H9 (cell line): ENCODE measurements at regions not wholly inside any gene's neighbourhood (a gene's known extent, or its start where the extent isn't known, plus 50 kb on each side); places are given as distances from the start of the nearest gene placed in this dataset.

Experiments
- DNase-seq: peaks from one replicate; pipeline ENCODE4 v3.0.0-alpha.2; 2017
- H2AFZ ChIP-seq: one replicate; pipeline ENCODE4 v1.6.1; 2013; ENCODE audit warnings: mild to moderate bottlenecking, low read length, control low read depth, moderate library complexity
- H2AK5ac ChIP-seq: 2 replicates; pipeline ENCODE4 v1.6.1; 2013; ENCODE audit warnings: low read length, control low read depth, mixed read lengths; ENCODE audit not compliant: insufficient read length
- H2BK120ac ChIP-seq: one replicate; pipeline ENCODE4 v1.6.1; 2013; ENCODE audit warnings: low read depth, mild to moderate bottlenecking, low read length, control low read depth, inconsistent platforms; ENCODE audit not compliant: poor library complexity, severe bottlenecking
- H2BK12ac ChIP-seq: 2 replicates; pipeline ENCODE4 v1.6.1; 2013; ENCODE audit warnings: low read length, control low read depth, mixed read lengths, low read depth; ENCODE audit not compliant: insufficient read length
- H2BK15ac ChIP-seq: 2 replicates; pipeline ENCODE4 v1.6.1; 2013; ENCODE audit warnings: low read depth, low read length, control low read depth
- H2BK20ac ChIP-seq: one replicate; pipeline ENCODE4 v1.6.1; 2013; ENCODE audit warnings: low read depth, mild to moderate bottlenecking, low read length, control low read depth, inconsistent platforms; ENCODE audit not compliant: poor library complexity, severe bottlenecking
- H2BK5ac ChIP-seq: 2 replicates; pipeline ENCODE4 v1.6.1; 2013; ENCODE audit warnings: low read length, control low read depth, mixed read lengths; ENCODE audit not compliant: insufficient read length
- H3K14ac ChIP-seq: 2 replicates; pipeline ENCODE4 v1.6.1; 2013; ENCODE audit warnings: low read length, control low read depth; ENCODE audit not compliant: insufficient read depth
- H3K18ac ChIP-seq: 2 replicates; pipeline ENCODE4 v1.6.1; 2013; ENCODE audit warnings: low read depth, mild to moderate bottlenecking, mixed read lengths, low read length, control low read depth; ENCODE audit not compliant: insufficient read length
- H3K23ac ChIP-seq: 2 replicates; pipeline ENCODE4 v1.6.1; 2013; ENCODE audit warnings: low read length, control low read depth, mixed read lengths, low read depth; ENCODE audit not compliant: insufficient read length
- H3K23me2 ChIP-seq: 2 replicates; pipeline ENCODE4 v1.6.1; 2013; ENCODE audit warnings: low read depth, mild to moderate bottlenecking, mixed read lengths, low read length, control low read depth; ENCODE audit not compliant: insufficient read length, poor library complexity, severe bottlenecking
- H3K27ac ChIP-seq: 2 replicates; pipeline ENCODE4 v1.5.1; 2013; ENCODE audit warnings: low read length, control low read depth, mixed read lengths, low read depth; ENCODE audit not compliant: insufficient read length
- H3K27me3 ChIP-seq: 2 replicates; pipeline ENCODE4 v1.6.1; 2013; ENCODE audit warnings: low read length, control low read depth, inconsistent platforms; ENCODE audit not compliant: insufficient read depth
- H3K4ac ChIP-seq: 2 replicates; pipeline ENCODE4 v1.6.1; 2013; ENCODE audit warnings: low read depth, mild to moderate bottlenecking, control low read depth, inconsistent platforms, low read length, moderate library complexity
- H3K4me1 ChIP-seq: 2 replicates; pipeline ENCODE4 v1.6.1; 2013; ENCODE audit warnings: low read length, control low read depth, inconsistent platforms; ENCODE audit not compliant: insufficient read depth
- H3K4me2 ChIP-seq: 2 replicates; pipeline ENCODE4 v1.6.1; 2013; ENCODE audit warnings: low read length, control low read depth, mixed read lengths; ENCODE audit not compliant: insufficient read length, insufficient read depth
- H3K56ac ChIP-seq: 2 replicates; pipeline ENCODE4 v1.6.1; 2013; ENCODE audit warnings: low read depth, mild to moderate bottlenecking, mixed read lengths, low read length, control low read depth; ENCODE audit not compliant: insufficient read length
- H3K79me1 ChIP-seq: 2 replicates; pipeline ENCODE4 v1.6.1; 2013; ENCODE audit warnings: low read depth, mild to moderate bottlenecking, moderate library complexity, low read length, control low read depth, inconsistent platforms; ENCODE audit not compliant: insufficient read depth, poor library complexity, severe bottlenecking
- H3K79me2 ChIP-seq: 2 replicates; pipeline ENCODE4 v1.6.1; 2013; ENCODE audit warnings: low read length, control low read depth, inconsistent platforms; ENCODE audit not compliant: insufficient read depth
- H3K9ac ChIP-seq: 2 replicates; pipeline ENCODE4 v1.6.1; 2013; ENCODE audit warnings: low read length, control low read depth, mixed read lengths; ENCODE audit not compliant: insufficient read length; ENCODE audit errors: extremely low read depth
- H3K9me3 ChIP-seq: one replicate; pipeline ENCODE4 v1.6.1; 2013; ENCODE audit warnings: low read depth, low read length, inconsistent platforms; ENCODE audit not compliant: control insufficient read depth
- H3T11ph ChIP-seq: one replicate; pipeline ENCODE4 v1.6.1; 2013; ENCODE audit warnings: mild to moderate bottlenecking, low read length, control low read depth, inconsistent platforms
- H4K20me1 ChIP-seq: one replicate; pipeline ENCODE4 v1.6.1; 2013; ENCODE audit not compliant: control insufficient read depth, insufficient read length, insufficient read depth
- H4K5ac ChIP-seq: 2 replicates; pipeline ENCODE4 v1.6.1; 2013; ENCODE audit warnings: low read depth, mild to moderate bottlenecking, mixed read lengths, low read length, control low read depth; ENCODE audit not compliant: insufficient read length
- H4K8ac ChIP-seq: replicated peaks from 2 replicates; pipeline ENCODE4 v1.6.1; 2013; ENCODE audit warnings: low read length, control low read depth, mixed read lengths, low read depth; ENCODE audit not compliant: insufficient read length
- H4K91ac ChIP-seq: 2 replicates; pipeline ENCODE4 v1.6.1; 2013; ENCODE audit warnings: low read depth, mild to moderate bottlenecking, moderate library complexity, mixed read lengths, low read length, control low read depth; ENCODE audit not compliant: insufficient read length
- H3K27ac Mint-ChIP-seq, 3 experiments: 2 replicates in 2 of 3; 3 replicates in 1 of 3; pipeline ENCODE4 v1.8.0; 2020 to 2021; ENCODE audit warnings: mixed read lengths in 3 of 3, mild to moderate bottlenecking in 1 of 3, moderate library complexity in 1 of 3
- H3K27me3 Mint-ChIP-seq: 2 replicates; pipeline ENCODE4 v1.8.0; 2021; ENCODE audit warnings: low read depth, mild to moderate bottlenecking, moderate library complexity, mixed read lengths
- H3K36me3 Mint-ChIP-seq, 3 experiments: 2 replicates in 2 of 3; 3 replicates in 1 of 3; pipeline ENCODE4 v1.8.0; 2020 to 2021; ENCODE audit warnings: low read depth in 3 of 3, mixed read lengths in 3 of 3; ENCODE audit not compliant: insufficient read depth in 1 of 3
- H3K4me1 Mint-ChIP-seq, 2 experiments: 2 replicates each; pipeline ENCODE4 v1.8.0; 2020; ENCODE audit warnings: mixed read lengths in 2 of 2
- H3K4me3 Mint-ChIP-seq, 2 experiments: 2 replicates in 1 of 2; 3 replicates in 1 of 2; pipeline ENCODE4 v1.8.0; 2020 to 2021; ENCODE audit warnings: mild to moderate bottlenecking in 2 of 2, mixed read lengths in 2 of 2, moderate library complexity in 1 of 2
- H3K9me3 Mint-ChIP-seq, 2 experiments: 2 replicates in 1 of 2; 3 replicates in 1 of 2; pipeline ENCODE4 v1.8.0; 2020; ENCODE audit warnings: mild to moderate bottlenecking in 2 of 2, mixed read lengths in 2 of 2, moderate library complexity in 1 of 2
- WGBS: extraction: QIAGEN DNeasy Blood & Tissue Kit; methylation state at CpG from one replicate; pipeline ENCODE4 v1.1.7; 2013; ENCODE audit warnings: missing lambda C conversion rate, low lambda C conversion rate, mixed read lengths; ENCODE audit not compliant: insufficient read length; ENCODE audit errors: extremely low coverage; 5-methylcytosine and 5-hydroxymethylcytosine counted together
- TF ChIP-seq, protein P1 (sequence below): fragments of 200-600 bp; sonication (generic); conservative IDR thresholded peaks from 3 replicates; pipeline ENCODE4 v1.8.0; 2021; ENCODE audit warnings: antibody characterized with exemption, mild to moderate bottlenecking

GRCh38 chr10:64450312-64450711, 929.1 kb downstream of the REEP3 start:
- no peak overlapping the region for H4K8ac ChIP-seq
- H3K4me1 Mint-ChIP-seq = no peaks in the 10 kb centered on the region
- peaks cover 4 to 8% (median 6%) of the 10 kb centered on the region in 3 experiments; a peak in 4 of 7 replicates for H3K36me3 Mint-ChIP-seq
- H3K9ac ChIP-seq = no peak overlapping the region
- no peak overlapping the region for H2BK12ac ChIP-seq
- H3K9me3 ChIP-seq = no peaks in the 10 kb centered on the region
- H3K27me3 ChIP-seq = no peaks in the 10 kb centered on the region
- no peak overlapping the region for H2BK5ac ChIP-seq
- H3K56ac ChIP-seq = no peak overlapping the region
- no peak overlapping the region for H3K4me3 Mint-ChIP-seq
- H3K14ac ChIP-seq = no peak overlapping the region
- no peak overlapping the region for H2BK120ac ChIP-seq
- no peak overlapping the region for H4K5ac ChIP-seq
- H3K23me2 ChIP-seq = no peaks in the 10 kb centered on the region
- H4K91ac ChIP-seq = no peak overlapping the region
- H3K79me2 ChIP-seq = no peaks in the 10 kb centered on the region
- peaks cover 8 to 18% of the 10 kb centered on the region in 2 experiments; a peak in 4 of 5 replicates for H3K9me3 Mint-ChIP-seq
- no peak overlapping the region for H3K4ac ChIP-seq
- no CpG with 5 or more reads among the region's 1 CpG for WGBS
- no peaks in the 10 kb centered on the region for H3K27me3 Mint-ChIP-seq
- DNase-seq = no peak
- H3K18ac ChIP-seq = no peak overlapping the region
- no peak overlapping the region for H3K4me2 ChIP-seq
- H3K23ac ChIP-seq = no peak overlapping the region
- no peak overlapping the region for H2BK15ac ChIP-seq
- TF ChIP-seq, protein P1, sequence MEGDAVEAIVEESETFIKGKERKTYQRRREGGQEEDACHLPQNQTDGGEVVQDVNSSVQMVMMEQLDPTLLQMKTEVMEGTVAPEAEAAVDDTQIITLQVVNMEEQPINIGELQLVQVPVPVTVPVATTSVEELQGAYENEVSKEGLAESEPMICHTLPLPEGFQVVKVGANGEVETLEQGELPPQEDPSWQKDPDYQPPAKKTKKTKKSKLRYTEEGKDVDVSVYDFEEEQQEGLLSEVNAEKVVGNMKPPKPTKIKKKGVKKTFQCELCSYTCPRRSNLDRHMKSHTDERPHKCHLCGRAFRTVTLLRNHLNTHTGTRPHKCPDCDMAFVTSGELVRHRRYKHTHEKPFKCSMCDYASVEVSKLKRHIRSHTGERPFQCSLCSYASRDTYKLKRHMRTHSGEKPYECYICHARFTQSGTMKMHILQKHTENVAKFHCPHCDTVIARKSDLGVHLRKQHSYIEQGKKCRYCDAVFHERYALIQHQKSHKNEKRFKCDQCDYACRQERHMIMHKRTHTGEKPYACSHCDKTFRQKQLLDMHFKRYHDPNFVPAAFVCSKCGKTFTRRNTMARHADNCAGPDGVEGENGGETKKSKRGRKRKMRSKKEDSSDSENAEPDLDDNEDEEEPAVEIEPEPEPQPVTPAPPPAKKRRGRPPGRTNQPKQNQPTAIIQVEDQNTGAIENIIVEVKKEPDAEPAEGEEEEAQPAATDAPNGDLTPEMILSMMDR = no peak
- H3K27ac ChIP-seq = no peak overlapping the region
- H3K27ac Mint-ChIP-seq = no peak overlapping the region
- H3K79me1 ChIP-seq = no peaks in the 10 kb centered on the region
- no peak overlapping the region for H2AFZ ChIP-seq
- no peaks in the 10 kb centered on the region for H4K20me1 ChIP-seq
- H2AK5ac ChIP-seq = no peak overlapping the region
- no peak overlapping the region for H2BK20ac ChIP-seq
- no peaks in the 10 kb centered on the region for H3K4me1 ChIP-seq
- H3T11ph ChIP-seq = no peak overlapping the region
